GM19372 (cell line): ENCODE measurements at regions not wholly inside any gene's neighbourhood (a gene's known extent, or its start where the extent isn't known, plus 50 kb on each side); places are given as distances from the start of the nearest gene placed in this dataset.

ENCODE experiments used
- ATAC-seq: cut with Tn5 transposase; IDR thresholded peaks from one replicate; pipeline ENCODE4 v1.9.1; 2021; ENCODE audit warnings: mild to moderate bottlenecking, low read depth, moderate library complexity; ENCODE audit not compliant: unreplicated experiment

- ATAC-seq, result no peak
These were observed 134.2 kb upstream of the AKR1E2 start for GRCh38 chr10:4691776-4692175.

DNA sequence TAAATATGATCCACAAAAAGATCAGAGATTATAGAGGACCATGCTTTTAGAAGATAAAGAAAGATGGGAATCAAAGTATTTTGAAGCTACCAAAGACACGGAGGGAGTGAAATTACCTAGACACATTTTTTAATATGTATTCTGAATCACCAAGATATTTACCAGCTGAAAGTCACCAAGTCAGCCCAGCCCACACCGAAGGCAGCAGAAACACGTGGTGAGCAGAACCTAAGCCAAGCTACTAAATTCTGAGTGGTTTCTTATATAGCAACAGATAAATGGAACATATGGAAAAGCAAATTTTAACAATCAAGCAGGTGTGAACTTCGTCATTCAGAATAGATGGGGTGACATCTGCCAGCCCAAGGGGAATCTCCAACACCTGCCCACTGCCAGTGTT lies 134.7 kb upstream of the AKR1E2 start:
- ATAC-seq, result no peak

DNA sequence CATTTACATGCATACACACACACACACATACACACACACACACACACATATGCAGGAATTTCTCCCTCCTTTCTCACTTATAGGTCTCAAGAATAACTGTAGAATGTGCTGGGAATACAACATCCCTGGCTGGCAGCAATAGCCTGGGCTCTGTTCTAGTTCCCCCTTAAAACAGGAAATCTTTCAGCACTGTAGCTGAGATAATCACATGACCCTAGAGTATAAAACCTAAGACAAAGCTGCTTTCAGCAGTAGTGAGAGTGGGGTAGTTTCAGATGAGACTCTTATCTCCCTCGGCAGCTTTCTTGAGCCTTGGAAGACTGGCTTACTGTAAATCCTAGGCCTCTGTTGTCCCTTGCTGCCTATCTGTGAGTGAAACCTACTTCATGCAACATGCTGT lies 137.4 kb upstream of the AKR1E2 start:
- no peak for ATAC-seq

DNA sequence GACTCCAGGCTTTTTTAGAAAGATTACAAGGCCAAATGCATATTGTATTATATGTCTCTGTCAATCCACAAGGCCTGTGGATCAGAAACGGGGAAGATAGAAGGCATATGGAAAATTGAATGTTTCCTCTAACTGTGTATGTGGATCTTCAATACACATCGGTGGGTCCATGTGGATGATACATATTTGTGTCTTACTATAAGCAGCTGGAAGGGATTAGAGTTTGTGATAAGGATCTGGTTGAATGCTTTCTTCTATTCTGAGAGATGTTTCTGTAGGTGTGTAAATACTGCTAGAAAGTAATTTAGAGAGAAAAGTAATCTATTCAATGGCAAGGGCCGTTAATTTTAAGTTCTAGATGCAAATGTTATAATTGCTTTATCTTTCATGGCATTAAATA lies 137.8 kb upstream of the AKR1E2 start:
- ATAC-seq, result no peak

DNA sequence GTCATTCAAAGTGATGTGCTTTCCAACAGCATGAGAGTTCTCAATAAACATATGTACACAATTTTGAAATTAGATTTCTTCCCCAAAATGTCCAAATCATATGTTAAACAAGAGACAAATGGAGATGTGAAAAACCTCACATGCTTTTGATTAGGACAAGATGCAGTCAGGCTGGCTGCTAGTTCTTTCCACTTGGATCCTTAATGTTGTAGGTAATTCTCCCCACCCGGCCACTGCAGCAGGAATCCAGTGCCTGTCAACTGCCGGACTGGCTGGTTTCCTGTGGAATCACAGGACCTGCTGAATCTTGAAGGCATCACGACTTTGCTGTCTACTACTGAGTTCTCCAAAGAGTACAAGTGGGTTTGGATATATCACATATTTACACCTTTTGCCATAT lies 138.6 kb upstream of the AKR1E2 start:
- ATAC-seq, result no peak

GRCh38 chr10:4686644-4686996 lies 139.4 kb upstream of the AKR1E2 start:
- ATAC-seq, result no peak

GRCh38 chr10:4685904-4686643 lies 139.9 kb upstream of the AKR1E2 start:
- ATAC-seq, result no peak

- ATAC-seq, result no peak
These were observed 140.5 kb upstream of the AKR1E2 start for GRCh38 chr10:4685491-4685890.

GRCh38 chr10:4684434-4684833 lies 141.6 kb upstream of the AKR1E2 start:
- no peak for ATAC-seq

- no peak for ATAC-seq
These were observed 142.2 kb upstream of the AKR1E2 start for GRCh38 chr10:4683838-4684237.

DNA sequence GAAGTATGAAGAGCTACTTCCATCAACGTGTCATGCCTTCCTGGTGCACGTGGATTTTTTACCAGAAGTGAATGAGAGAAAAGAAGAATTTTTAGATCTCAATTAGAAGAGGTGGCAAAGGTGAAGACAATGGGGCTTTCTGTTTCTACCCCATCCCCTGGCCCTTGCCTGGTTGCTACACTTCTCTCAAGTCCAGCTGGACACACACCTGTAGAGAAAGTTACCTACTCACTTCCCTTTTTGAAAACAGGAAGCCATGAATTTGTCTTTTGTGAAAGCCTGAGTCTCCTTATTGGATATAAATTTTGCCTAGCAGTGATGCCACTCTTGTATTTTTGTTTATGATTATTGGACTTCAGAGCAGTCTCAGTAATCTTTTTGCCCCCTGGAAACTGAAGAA lies 142.9 kb upstream of the AKR1E2 start:
- no peak for ATAC-seq

GRCh38 chr10:4678951-4679671 lies 146.9 kb upstream of the AKR1E2 start:
- no peak for ATAC-seq

DNA sequence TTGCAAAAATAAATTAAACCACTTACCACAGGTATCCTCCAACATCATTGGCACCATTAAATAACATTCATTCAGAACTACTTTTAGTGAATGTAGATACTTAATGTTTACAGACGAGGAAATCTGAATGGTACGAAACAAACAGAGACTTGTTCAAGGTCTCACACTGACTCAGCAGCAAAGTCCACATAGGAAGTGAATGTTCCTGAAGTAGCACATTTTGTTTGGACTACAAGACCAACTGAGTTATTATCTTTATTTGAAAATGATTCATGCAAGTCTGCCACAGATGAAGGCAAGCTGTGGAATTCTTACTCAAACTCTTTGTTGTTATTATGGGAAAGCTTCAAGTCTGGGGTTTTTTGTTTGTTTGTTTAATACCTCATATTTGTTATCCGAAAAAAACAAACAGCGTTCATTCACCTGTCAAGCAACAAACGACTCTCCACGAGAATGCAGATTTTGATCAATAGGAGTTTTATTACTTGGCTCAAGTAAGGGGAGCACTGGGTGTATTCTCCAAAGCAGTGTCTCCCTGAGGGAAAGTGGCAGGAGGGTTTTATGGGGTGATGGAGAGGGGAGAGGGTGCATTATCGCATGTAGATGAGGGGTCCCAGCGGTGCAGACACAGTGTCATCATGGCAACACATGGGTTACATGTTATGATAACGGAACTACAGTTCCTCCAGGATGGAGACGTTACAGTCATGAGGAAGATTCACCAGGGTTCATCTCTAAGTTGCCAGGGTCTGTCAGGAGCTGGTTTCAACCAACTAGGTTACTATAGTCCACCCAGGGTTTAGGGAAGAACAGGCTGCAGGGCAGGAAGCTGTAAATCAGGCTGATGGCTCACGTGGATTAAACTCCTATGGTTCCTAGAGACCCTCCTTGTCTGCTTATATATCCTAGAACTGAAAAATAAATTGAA lies 147.7 kb upstream of the AKR1E2 start:
- no peak for ATAC-seq

- no peak for ATAC-seq
These were observed 148.5 kb upstream of the AKR1E2 start for GRCh38 chr10:4677296-4678021.

DNA sequence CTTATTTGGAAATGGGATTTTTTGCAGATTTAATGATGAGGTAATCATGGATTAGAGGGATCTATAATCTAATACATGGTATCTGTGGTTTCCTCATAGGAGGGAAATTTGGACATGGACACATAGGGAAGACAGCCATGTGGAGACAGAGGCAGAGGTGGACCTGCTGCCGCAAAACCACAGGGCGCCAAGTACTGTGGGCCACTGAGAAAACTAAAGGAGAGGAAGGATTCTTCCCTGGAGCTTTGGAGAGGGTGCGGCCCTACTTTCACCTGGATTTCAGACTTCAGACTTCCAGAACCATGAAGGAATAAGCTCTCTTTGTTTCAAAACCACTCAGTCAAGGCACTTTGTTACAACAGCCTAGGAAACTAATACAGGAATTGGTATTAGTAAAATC lies 149.4 kb upstream of the AKR1E2 start:
- ATAC-seq, result no peak

DNA sequence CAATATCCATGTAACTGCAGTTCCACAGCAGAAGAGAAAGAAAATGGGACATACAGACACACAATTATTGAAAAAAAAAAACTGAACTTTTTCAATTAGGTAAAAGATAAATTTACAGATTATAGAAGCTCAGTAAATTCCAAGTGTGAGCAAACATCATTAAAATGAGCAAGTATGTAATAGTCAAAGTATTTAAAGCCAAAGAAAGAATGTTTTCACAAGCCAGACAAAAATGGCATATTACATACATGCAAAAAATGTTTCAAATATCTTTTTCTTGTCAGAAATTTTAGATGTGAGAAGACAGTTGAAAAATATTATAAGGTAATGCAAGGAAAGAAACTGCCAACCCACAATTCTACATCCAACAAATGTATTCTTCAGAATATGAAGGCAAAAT lies 150.2 kb upstream of the AKR1E2 start:
- ATAC-seq, result no peak

- ATAC-seq, result no peak
These were observed 152.5 kb upstream of the AKR1E2 start for GRCh38 chr10:4673279-4674040.

DNA sequence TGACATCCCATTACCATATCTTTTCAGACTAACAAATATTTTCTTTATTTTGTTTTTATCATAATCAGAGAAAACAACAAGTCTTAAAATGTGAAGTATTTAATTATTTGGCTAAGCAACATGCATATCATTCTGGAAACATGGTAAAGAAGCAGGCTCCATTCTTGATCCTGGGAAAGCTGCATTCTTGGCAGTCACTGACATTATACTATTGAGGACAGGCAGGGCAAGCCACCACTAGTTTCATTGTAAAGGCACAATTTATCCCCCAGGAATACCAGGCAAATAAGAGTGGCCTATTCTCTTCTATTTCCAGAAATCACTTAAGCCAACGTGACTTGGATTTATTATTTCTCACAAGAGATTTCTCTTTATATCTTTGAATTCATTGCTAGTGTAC lies 153.8 kb upstream of the AKR1E2 start:
- no peak for ATAC-seq

DNA sequence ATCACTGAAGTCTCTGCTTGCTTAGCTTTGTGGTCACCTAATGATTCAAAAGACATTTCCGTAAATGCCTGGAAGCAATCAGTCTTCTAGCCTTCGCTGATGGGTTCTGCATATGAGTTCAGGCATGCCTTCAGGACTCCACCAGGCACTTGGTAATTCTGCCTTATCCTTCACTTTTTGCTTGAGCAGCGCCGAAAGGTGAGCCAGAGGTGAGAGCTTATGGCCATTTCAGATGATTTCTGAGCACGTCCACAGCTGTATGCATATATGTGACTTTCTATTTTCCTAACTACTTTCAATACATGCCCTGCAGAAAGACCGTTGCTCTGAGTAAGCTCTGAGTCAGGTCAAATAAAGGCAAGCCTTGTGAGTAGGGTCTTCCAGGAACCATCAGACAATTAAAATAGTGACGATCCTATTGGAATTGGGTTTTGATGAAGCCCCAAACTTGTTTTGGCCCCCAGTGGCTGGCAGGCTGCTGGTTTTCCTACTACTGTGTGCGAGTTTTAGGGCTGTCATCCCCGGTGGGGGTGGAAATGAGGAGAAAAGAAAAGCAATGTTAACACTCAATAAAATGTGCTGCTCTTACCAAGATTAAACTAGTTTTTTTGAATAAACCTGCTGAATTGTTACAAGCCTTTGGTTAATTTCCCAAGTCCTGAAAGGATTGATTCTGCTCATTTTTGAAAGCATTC lies 154.4 kb upstream of the AKR1E2 start:
- ATAC-seq, result no peak
